Breast epithelium (tissue), 3 donors: ENCODE measurements at regions not wholly inside any gene's neighbourhood (a gene's known extent, or its start where the extent isn't known, plus 50 kb on each side); places are given as distances from the start of the nearest gene placed in this dataset.

ENCODE experiments used
- POLR2A ChIP-seq: fragments of 450-650 bp; IDR thresholded peaks from one replicate; pipeline ENCODE4 v1.6.1; 2016; ENCODE audit warnings: antibody characterized with exemption, mild to moderate bottlenecking, moderate library complexity
- POLR2AphosphoS5 ChIP-seq, 3 donors: sonication (generic); formaldehyde crosslinking; IDR thresholded peaks; one replicate each; pipeline ENCODE4 v1.6.1; 2017; ENCODE audit warnings: antibody characterized with exemption in 3 of 3
- TF ChIP-seq, protein P1 (sequence below), 3 donors: fragments of 450-650 bp; IDR thresholded peaks; one replicate each; pipeline ENCODE4 v1.5.1; 2016 to 2017; ENCODE audit warnings: antibody characterized with exemption in 3 of 3, mild to moderate bottlenecking in 3 of 3, moderate library complexity in 3 of 3

DNA sequence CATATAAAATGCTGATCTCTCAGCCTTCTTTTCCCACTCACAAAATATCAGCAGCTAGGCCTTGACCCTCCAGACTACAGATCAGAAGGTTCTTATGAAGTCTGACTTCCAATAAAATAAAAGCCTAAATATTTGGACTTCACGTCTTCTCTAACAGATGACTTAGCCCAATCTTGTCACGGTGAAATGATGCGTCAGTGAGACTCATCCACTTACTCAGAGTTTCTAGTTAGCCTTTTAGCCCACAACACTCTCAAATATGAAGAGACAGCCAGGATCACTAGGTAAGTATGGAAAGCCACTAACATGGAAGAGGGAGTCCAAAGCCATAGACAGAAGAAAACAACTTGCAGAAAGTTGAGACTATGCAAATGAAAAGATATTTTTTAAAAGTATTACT lies 601.2 kb downstream of the PYDC2 start:
- TF ChIP-seq, protein P1, sequence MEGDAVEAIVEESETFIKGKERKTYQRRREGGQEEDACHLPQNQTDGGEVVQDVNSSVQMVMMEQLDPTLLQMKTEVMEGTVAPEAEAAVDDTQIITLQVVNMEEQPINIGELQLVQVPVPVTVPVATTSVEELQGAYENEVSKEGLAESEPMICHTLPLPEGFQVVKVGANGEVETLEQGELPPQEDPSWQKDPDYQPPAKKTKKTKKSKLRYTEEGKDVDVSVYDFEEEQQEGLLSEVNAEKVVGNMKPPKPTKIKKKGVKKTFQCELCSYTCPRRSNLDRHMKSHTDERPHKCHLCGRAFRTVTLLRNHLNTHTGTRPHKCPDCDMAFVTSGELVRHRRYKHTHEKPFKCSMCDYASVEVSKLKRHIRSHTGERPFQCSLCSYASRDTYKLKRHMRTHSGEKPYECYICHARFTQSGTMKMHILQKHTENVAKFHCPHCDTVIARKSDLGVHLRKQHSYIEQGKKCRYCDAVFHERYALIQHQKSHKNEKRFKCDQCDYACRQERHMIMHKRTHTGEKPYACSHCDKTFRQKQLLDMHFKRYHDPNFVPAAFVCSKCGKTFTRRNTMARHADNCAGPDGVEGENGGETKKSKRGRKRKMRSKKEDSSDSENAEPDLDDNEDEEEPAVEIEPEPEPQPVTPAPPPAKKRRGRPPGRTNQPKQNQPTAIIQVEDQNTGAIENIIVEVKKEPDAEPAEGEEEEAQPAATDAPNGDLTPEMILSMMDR (IDR thresholded peaks at IDR 0.05): no peak
- TF ChIP-seq POLR2A (no peak), POLR2AphosphoS5 (IDR thresholded peaks at IDR 0.05) (no peak)
